Effector memory CD8-positive, alpha-beta T cell (primary cell): ENCODE measurements at regions not wholly inside any gene's neighbourhood (a gene's known extent, or its start where the extent isn't known, plus 50 kb on each side); places are given as distances from the start of the nearest gene placed in this dataset.
"Not testable (repeated sequence)": the region's sequence is repeated elsewhere in the genome, so short reads cannot be mapped to it uniquely, and the experiment has no call there.

Experiments used
- ATAC-seq: fragments of 150-1000 bp; cut with Tn5 transposase; replicated peaks from 2 replicates; pipeline ENCODE4 v1.10.0; 2021; ENCODE audit warnings: mild to moderate bottlenecking, moderate library complexity
- DNase-seq, 3 experiments: peaks; one replicate each; pipeline ENCODE4 v3.0.0; 2021
- H3K27ac Mint-ChIP-seq, 2 donors: one replicate each; pipeline ENCODE4 v1.8.0; 2022; ENCODE audit warnings: mild to moderate bottlenecking in 2 of 2, mixed read lengths in 2 of 2, moderate library complexity in 2 of 2
- H3K27me3 Mint-ChIP-seq, 2 donors: one replicate each; pipeline ENCODE4 v1.8.0; 2022; ENCODE audit warnings: mixed read lengths in 2 of 2
- H3K36me3 Mint-ChIP-seq: one replicate; pipeline ENCODE4 v1.8.0; 2022; ENCODE audit warnings: mild to moderate bottlenecking, moderate library complexity, mixed read lengths; ENCODE audit not compliant: insufficient read depth
- H3K4me1 Mint-ChIP-seq, 2 donors: one replicate each; pipeline ENCODE4 v1.8.0; 2022; ENCODE audit warnings: low read depth in 2 of 2, mixed read lengths in 2 of 2
- H3K4me3 Mint-ChIP-seq, 2 donors: one replicate each; pipeline ENCODE4 v1.8.0; 2022; ENCODE audit warnings: mild to moderate bottlenecking in 2 of 2, mixed read lengths in 2 of 2, moderate library complexity in 2 of 2
- H3K9me3 Mint-ChIP-seq, 2 donors: one replicate each; pipeline ENCODE4 v1.8.0; 2022; ENCODE audit warnings: mixed read lengths in 2 of 2

- no peak overlapping the region for H3K27ac Mint-ChIP-seq
- H3K4me3 Mint-ChIP-seq, result no peak overlapping the region
- no peaks in the 10 kb centered on the region for H3K9me3 Mint-ChIP-seq
Measured at GRCh38 chr6:134614606-134615485, 296.9 kb upstream of the SGK1 start.

GRCh38 chr6:134612128-134612527 lies 294.2 kb upstream of the SGK1 start:
- not testable (repeated sequence) for H3K4me1 Mint-ChIP-seq, DNase-seq, H3K4me3 Mint-ChIP-seq, H3K27me3 Mint-ChIP-seq, H3K9me3 Mint-ChIP-seq, H3K27ac Mint-ChIP-seq, ATAC-seq, H3K36me3 Mint-ChIP-seq

More at GRCh38 chr6:134614606-134615485, 296.9 kb upstream of the SGK1 start:
- Mint-ChIP-seq H3K36me3 (no peaks in the 10 kb centered on the region), H3K4me1 (peaks cover 3 to 4% of the 10 kb centered on the region in 2 donors), H3K27me3 (peaks cover 31% of the 10 kb centered on the region in 2 donors)
- ATAC-seq (no peak), DNase-seq (no peak)

DNA sequence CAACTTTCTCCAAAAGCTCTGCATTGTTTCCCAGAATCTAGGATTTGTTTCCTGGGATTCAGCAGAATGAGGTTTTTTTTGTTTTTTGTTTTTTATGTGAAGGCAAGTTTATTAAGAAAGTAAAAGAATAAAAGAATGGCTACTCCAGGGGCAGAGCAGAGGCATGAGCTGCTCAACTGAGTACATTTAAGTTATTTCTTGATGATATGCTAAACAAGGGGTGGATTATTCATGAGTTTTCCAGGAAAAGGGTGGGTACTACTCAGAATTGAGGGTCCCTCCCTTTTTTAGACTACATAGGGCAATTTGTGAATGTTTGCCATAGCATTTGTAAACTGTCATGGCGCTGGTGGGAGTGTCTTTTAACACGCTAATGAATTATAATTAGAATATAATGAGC lies 292.5 kb upstream of the SGK1 start:
- Mint-ChIP-seq H3K27me3 (peaks cover 6 to 10% of the 10 kb centered on the region in 2 donors), H3K9me3 (no peaks in the 10 kb centered on the region), H3K4me1 (no peaks in the 10 kb centered on the region), H3K27ac (no peak overlapping the region), H3K4me3 (no peak overlapping the region), H3K36me3 (no peaks in the 10 kb centered on the region)
- no peak for DNase-seq
- no peak for ATAC-seq

DNA sequence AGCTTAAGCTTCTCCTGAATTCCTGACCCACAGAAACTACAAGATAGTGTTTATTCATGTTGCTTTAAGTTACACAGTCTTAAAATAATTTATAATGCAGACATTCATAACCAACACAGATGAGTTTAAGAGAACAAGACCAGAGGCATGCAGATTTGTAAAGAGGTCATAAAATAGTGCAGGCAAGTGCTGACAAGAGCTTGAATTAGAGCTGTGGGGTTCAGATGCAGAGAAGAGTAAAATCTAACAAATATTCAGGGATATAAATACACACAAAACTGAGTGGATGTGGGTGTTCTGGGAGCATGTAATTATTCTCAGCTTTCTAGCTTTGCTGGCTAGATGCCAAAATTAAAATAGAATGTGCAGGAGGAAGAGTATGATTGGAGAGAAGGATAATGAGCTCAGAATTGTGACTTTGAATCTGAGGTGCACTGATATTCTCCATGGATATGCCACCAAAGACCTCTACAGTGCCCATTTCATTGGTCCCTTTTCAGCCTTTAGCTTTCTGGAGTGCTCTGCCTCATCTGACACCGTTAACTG lies 291.9 kb upstream of the SGK1 start:
- Mint-ChIP-seq H3K4me1 (no peaks in the 10 kb centered on the region), H3K9me3 (no peaks in the 10 kb centered on the region), H3K27ac (no peak overlapping the region), H3K4me3 (no peak overlapping the region), H3K36me3 (no peaks in the 10 kb centered on the region), H3K27me3 (peaks cover 4 to 7% of the 10 kb centered on the region in 2 donors)
- DNase-seq (no peak), ATAC-seq (no peak)

- Mint-ChIP-seq H3K9me3 (no peaks in the 10 kb centered on the region), H3K4me3 (no peak overlapping the region), H3K27me3 (peaks cover 0 to 9% of the 10 kb centered on the region in 2 donors), H3K4me1 (no peaks in the 10 kb centered on the region), H3K36me3 (no peaks in the 10 kb centered on the region), H3K27ac (no peak overlapping the region)
- ATAC-seq (no peak), DNase-seq (no peak)
Measured at GRCh38 chr6:134607411-134607810, 289.5 kb upstream of the SGK1 start.

- H3K9me3 Mint-ChIP-seq, result no peaks in the 10 kb centered on the region
- peaks cover 0 to 9% of the 10 kb centered on the region in 2 donors for H3K27me3 Mint-ChIP-seq
- H3K36me3 Mint-ChIP-seq, result no peaks in the 10 kb centered on the region
- no peak overlapping the region for H3K27ac Mint-ChIP-seq
- H3K4me1 Mint-ChIP-seq, result no peaks in the 10 kb centered on the region
- ATAC-seq (no peak), DNase-seq (no peak)
- no peak overlapping the region for H3K4me3 Mint-ChIP-seq
Measured at GRCh38 chr6:134605034-134605433, 287.1 kb upstream of the SGK1 start.

DNA sequence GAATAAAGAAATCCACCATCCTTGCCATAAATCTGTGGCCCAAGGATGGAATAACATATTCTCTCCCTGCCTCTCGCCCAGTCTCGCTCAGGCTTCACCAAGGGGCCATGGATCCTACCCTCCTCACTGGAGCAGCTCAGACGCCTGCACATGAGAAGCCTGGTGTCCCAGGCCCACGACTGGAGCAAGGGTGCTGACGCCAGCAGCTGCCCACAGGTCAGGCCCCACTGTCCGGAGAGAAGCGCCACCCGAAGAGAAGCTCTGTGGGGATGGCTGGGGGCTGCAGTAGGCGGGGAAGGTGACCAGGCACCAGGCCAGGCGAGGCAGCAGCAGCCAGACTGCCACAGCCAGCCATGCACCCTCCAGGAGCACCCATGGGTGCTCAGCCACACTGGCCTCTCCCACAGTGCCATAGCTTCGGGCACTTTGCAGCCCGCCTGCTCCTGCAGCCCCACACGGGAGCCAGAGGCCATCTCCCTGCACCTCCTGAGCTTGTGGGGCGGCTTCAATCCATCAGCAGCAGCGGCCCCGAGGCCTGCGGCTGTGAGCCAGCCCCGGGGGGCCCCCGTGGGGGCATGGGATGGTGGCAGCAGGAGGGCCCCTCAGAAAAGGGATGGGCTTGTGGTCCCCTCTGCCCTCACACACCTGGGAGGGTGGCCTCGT lies 286.2 kb upstream of the SGK1 start:
- Mint-ChIP-seq H3K4me3 (no peak overlapping the region), H3K27me3 (peaks cover 0 to 9% of the 10 kb centered on the region in 2 donors), H3K4me1 (no peaks in the 10 kb centered on the region), H3K9me3 (no peaks in the 10 kb centered on the region), H3K27ac (no peak overlapping the region), H3K36me3 (no peaks in the 10 kb centered on the region)
- ATAC-seq (no peak), DNase-seq (no peak)

DNA sequence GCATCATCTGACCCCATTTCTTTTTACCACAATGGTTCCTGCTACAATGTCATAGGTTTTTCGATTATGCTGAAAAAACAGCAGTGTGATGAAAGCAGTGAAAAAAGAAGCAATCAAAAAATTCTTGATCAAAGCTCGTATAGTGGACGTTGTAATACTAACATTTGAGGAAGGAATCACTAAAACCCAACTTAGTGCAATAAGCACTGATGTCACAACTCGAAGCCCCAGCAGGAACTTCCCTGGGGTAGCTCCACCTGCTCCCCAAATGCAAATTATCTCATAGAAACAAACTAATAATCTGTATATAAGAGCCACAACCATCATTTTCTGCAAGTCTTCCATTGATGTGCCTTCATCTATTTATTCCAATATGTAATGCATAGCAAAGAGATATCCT lies 285.6 kb upstream of the SGK1 start:
- Mint-ChIP-seq H3K4me3 (no peak overlapping the region), H3K4me1 (no peaks in the 10 kb centered on the region), H3K27ac (no peak overlapping the region), H3K36me3 (no peaks in the 10 kb centered on the region), H3K9me3 (no peaks in the 10 kb centered on the region), H3K27me3 (peaks cover 0 to 9% of the 10 kb centered on the region in 2 donors)
- DNase-seq (no peak), ATAC-seq (no peak)

GRCh38 chr6:134602123-134602522 lies 284.2 kb upstream of the SGK1 start:
- ATAC-seq, result no peak
- Mint-ChIP-seq H3K27me3 (peaks cover 0 to 9% of the 10 kb centered on the region in 2 donors), H3K36me3 (no peaks in the 10 kb centered on the region)

DNA sequence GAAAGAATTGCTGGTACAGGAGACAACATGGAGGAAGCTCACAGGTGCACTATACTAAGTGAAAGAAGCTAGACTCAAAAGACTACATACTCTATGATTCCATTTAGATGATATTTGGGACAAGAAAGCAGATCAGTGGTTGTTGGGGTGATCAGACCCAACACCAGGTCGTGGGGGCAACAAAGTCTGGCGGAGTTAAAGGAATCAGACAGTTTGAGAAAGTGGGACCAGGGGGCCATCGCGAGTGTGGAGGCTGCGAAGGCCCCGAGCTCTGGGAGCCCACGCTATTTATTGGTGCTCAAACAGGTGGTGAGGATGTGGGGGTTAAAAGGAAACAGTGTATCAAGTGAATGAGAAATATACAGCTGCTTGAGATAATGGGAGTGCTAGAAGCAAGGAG lies 282.8 kb upstream of the SGK1 start:
- no peaks in the 10 kb centered on the region for H3K9me3 Mint-ChIP-seq
- H3K36me3 Mint-ChIP-seq, result no peaks in the 10 kb centered on the region
- ATAC-seq, result no peak
- H3K27me3 Mint-ChIP-seq, result peaks cover 0 to 9% of the 10 kb centered on the region in 2 donors
- H3K4me1 Mint-ChIP-seq, result no peaks in the 10 kb centered on the region
- no peak overlapping the region for H3K27ac Mint-ChIP-seq
- no peak overlapping the region for H3K4me3 Mint-ChIP-seq
- no peak for DNase-seq

More at GRCh38 chr6:134602123-134602522, 284.2 kb upstream of the SGK1 start:
- Mint-ChIP-seq H3K4me1 (no peaks in the 10 kb centered on the region), H3K4me3 (no peak overlapping the region), H3K9me3 (no peaks in the 10 kb centered on the region), H3K27ac (no peak overlapping the region)
- DNase-seq, result no peak

GRCh38 chr6:134599079-134599478 lies 281.2 kb upstream of the SGK1 start:
- Mint-ChIP-seq H3K27me3 (no peaks in the 10 kb centered on the region), H3K4me1 (peaks cover 4 to 6% of the 10 kb centered on the region in 2 donors), H3K9me3 (no peaks in the 10 kb centered on the region), H3K27ac (no peak overlapping the region), H3K36me3 (no peaks in the 10 kb centered on the region), H3K4me3 (no peak overlapping the region)
- DNase-seq, result no peak
- ATAC-seq, result no peak

DNA sequence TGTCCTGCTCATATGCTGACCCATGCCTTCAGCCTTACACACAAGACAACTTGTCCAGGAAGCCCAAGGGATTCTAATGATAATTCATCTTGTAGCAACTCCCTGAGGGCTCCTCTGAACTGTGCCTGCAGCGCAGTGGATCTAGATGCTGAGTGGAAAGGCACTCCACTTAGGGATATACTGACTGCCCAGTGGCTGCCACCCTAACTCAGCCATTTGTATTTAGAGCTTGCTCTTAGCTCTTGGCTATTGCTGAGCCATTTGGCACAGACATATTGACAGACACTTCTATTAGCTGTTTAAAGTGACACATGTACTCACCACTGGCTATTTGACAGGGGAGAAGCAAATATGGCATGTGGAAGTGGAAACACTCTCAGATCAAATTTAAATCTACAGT lies 278.3 kb upstream of the SGK1 start:
- Mint-ChIP-seq H3K36me3 (no peaks in the 10 kb centered on the region), H3K9me3 (no peaks in the 10 kb centered on the region), H3K4me3 (no peak overlapping the region), H3K4me1 (peaks cover 4 to 6% of the 10 kb centered on the region in 2 donors), H3K27ac (no peak overlapping the region), H3K27me3 (no peaks in the 10 kb centered on the region)
- DNase-seq (no peak), ATAC-seq (no peak)

DNA sequence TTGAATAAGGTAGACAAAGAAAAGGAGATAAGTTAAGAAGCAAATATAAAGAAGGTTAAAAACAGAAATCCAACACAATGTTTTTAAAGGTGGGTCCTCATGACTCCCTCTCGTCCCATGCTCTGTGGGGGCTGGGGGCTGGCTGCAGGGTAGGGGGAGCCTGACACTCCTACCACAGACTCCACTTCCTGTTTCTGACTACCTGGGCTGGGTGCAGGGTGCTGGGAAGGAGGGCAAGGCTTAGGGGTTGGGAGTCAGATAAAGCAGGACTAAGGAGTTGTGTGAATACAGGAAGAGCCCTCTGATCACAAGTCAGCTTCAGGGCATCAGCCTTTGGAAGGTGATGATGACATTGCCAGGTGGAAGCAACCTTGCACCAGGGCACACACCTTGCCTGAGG lies 277.0 kb upstream of the SGK1 start:
- ATAC-seq, result no peak
- Mint-ChIP-seq H3K4me1 (peaks cover 4 to 6% of the 10 kb centered on the region in 2 donors), H3K9me3 (no peaks in the 10 kb centered on the region), H3K36me3 (no peaks in the 10 kb centered on the region), H3K27me3 (peaks cover 0 to 8% of the 10 kb centered on the region in 2 donors), H3K27ac (peak overlapping the region in 1 of 2 donors; percentile 44), H3K4me3 (no peak overlapping the region)
- DNase-seq, result no peak

- ATAC-seq, result no peak
- Mint-ChIP-seq H3K4me3 (no peak overlapping the region), H3K27me3 (peaks cover 0 to 8% of the 10 kb centered on the region in 2 donors), H3K27ac (no peak overlapping the region), H3K9me3 (no peaks in the 10 kb centered on the region), H3K4me1 (peaks cover 4 to 6% of the 10 kb centered on the region in 2 donors), H3K36me3 (no peaks in the 10 kb centered on the region)
- DNase-seq, result no peak
Measured at GRCh38 chr6:134593887-134594286, 276.0 kb upstream of the SGK1 start.
